ENCODE measurements at regions not wholly inside any gene's neighbourhood (a gene's known extent, or its start where the extent isn't known, plus 50 kb on each side); places are given as distances from the start of the nearest gene placed in this dataset.

DNA sequence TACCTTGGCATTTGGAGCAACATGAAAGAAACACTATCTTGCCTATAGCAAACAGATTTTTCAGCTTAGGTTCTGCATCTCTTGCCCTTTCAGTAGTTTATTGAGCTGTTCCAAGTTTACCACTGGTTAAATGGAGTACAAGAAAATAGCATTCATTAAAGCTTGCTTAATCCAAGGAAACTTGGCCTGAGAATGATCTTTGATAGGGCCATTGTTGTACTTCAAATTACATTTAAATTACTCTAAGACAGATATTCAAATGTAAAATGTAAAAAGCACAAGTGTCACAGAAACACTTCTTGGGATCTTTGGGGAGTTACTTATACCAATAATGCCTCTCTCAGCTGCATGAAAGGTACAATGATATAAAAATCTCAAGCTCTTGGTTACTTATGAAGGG lies 609.0 kb upstream of the HTR2C start (continued):
- TF ChIP-seq, protein P1, sequence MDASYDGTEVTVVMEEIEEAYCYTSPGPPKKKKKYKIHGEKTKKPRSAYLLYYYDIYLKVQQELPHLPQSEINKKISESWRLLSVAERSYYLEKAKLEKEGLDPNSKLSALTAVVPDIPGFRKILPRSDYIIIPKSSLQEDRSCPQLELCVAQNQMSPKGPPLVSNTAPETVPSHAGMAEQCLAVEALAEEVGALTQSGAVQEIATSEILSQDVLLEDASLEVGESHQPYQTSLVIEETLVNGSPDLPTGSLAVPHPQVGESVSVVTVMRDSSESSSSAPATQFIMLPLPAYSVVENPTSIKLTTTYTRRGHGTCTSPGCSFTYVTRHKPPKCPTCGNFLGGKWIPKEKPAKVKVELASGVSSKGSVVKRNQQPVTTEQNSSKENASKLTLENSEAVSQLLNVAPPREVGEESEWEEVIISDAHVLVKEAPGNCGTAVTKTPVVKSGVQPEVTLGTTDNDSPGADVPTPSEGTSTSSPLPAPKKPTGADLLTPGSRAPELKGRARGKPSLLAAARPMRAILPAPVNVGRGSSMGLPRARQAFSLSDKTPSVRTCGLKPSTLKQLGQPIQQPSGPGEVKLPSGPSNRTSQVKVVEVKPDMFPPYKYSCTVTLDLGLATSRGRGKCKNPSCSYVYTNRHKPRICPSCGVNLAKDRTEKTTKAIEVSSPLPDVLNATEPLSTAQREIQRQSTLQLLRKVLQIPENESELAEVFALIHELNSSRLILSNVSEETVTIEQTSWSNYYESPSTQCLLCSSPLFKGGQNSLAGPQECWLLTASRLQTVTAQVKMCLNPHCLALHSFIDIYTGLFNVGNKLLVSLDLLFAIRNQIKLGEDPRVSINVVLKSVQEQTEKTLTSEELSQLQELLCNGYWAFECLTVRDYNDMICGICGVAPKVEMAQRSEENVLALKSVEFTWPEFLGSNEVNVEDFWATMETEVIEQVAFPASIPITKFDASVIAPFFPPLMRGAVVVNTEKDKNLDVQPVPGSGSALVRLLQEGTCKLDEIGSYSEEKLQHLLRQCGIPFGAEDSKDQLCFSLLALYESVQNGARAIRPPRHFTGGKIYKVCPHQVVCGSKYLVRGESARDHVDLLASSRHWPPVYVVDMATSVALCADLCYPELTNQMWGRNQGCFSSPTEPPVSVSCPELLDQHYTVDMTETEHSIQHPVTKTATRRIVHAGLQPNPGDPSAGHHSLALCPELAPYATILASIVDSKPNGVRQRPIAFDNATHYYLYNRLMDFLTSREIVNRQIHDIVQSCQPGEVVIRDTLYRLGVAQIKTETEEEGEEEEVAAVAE (CRISPR knock-in tag; IDR thresholded peaks at IDR 0.05; ENCODE audit: borderline replicate concordance): no peak
- TF ChIP-seq, protein P2, sequence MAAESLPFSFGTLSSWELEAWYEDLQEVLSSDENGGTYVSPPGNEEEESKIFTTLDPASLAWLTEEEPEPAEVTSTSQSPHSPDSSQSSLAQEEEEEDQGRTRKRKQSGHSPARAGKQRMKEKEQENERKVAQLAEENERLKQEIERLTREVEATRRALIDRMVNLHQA (CRISPR knock-in tag; IDR thresholded peaks at IDR 0.05): no peak
- TF ChIP-seq ELF1 (CRISPR knock-in tag; IDR thresholded peaks at IDR 0.05) (no peak), KDM1A (CRISPR knock-in tag; IDR thresholded peaks at IDR 0.05) (no peak), SAFB2 (CRISPR knock-in tag; IDR thresholded peaks at IDR 0.05; ENCODE audit: borderline replicate concordance, low read depth) (no peak), RCOR2 (CRISPR knock-in tag; IDR thresholded peaks at IDR 0.05) (no peak), PAF1 (CRISPR knock-in tag; IDR thresholded peaks at IDR 0.05) (no peak), NAIF1 (CRISPR knock-in tag; IDR thresholded peaks at IDR 0.05; ENCODE audit: borderline replicate concordance) (no peak)
- TF ChIP-seq, protein P3, sequence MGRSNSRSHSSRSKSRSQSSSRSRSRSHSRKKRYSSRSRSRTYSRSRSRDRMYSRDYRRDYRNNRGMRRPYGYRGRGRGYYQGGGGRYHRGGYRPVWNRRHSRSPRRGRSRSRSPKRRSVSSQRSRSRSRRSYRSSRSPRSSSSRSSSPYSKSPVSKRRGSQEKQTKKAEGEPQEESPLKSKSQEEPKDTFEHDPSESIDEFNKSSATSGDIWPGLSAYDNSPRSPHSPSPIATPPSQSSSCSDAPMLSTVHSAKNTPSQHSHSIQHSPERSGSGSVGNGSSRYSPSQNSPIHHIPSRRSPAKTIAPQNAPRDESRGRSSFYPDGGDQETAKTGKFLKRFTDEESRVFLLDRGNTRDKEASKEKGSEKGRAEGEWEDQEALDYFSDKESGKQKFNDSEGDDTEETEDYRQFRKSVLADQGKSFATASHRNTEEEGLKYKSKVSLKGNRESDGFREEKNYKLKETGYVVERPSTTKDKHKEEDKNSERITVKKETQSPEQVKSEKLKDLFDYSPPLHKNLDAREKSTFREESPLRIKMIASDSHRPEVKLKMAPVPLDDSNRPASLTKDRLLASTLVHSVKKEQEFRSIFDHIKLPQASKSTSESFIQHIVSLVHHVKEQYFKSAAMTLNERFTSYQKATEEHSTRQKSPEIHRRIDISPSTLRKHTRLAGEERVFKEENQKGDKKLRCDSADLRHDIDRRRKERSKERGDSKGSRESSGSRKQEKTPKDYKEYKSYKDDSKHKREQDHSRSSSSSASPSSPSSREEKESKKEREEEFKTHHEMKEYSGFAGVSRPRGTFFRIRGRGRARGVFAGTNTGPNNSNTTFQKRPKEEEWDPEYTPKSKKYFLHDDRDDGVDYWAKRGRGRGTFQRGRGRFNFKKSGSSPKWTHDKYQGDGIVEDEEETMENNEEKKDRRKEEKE (IDR thresholded peaks at IDR 0.05): no peak
